ENCODE measurements at regions not wholly inside any gene's neighbourhood (a gene's known extent, or its start where the extent isn't known, plus 50 kb on each side); places are given as distances from the start of the nearest gene placed in this dataset.

- dilution Hi-C loops (cut with MboI; ENCODE audit: extremely low pct_ligation_motif_present, low sequenced_read_pairs), result no loop called here
- H2AFZ ChIP-seq (ENCODE audit: low read depth, low read length), result no peak overlapping the region
- H3K9me1 ChIP-seq (replicated peaks; ENCODE audit: control insufficient read depth, extremely low read depth, insufficient read depth, low read length), result no peaks in the 10 kb centered on the region
- ChIA-PET CTCF (no interaction called here), POLR2A (no interaction called here)
- no peak for DNase-seq (ENCODE audit: low read depth, low spot score)
- intact Hi-C loops (cut with micrococcal nuclease), result no loop called here
- no peaks in the 10 kb centered on the region for H3K27me3 ChIP-seq (ENCODE audit: control insufficient read depth in 2 of 2, insufficient read depth in 2 of 2, low read length in 2 of 2)
- no peaks in the 10 kb centered on the region for H3K4me1 ChIP-seq (ENCODE audit: control insufficient read depth, extremely low read depth, insufficient read depth, low read length)
- BruUV-seq (replicated peaks), result no TSS peak
- H3K9ac ChIP-seq (replicated peaks; ENCODE audit: extremely low read depth, insufficient read depth, low read length), result no peak overlapping the region
- H4K20me1 ChIP-seq (replicated peaks; ENCODE audit: control insufficient read depth, extremely low read depth, insufficient read depth, low read length), result no peaks in the 10 kb centered on the region
- H3K4me3 ChIP-seq (replicated peaks in 1 of 3; ENCODE audit: insufficient read depth in 1 of 3, low read depth in 1 of 3, low read length in 3 of 3), result no peak overlapping the region
- FAIRE-seq, result no peak
- H3K27ac ChIP-seq (ENCODE audit: insufficient read depth, low read depth, low read length), result no peak overlapping the region
- H3K36me3 ChIP-seq (ENCODE audit: control insufficient read depth in 2 of 2, extremely low read depth in 1 of 2, insufficient read depth in 2 of 2, low read length in 2 of 2), result no peaks in the 10 kb centered on the region
- H3K79me2 ChIP-seq (ENCODE audit: control insufficient read depth, insufficient read depth, low read length), result no peaks in the 10 kb centered on the region
- TF ChIP-seq MYC (IDR thresholded peaks at IDR 0.05; ENCODE audit: low read depth, low read length) (no peak), EZH2 (IDR thresholded peaks at IDR 0.05; ENCODE audit: borderline replicate concordance, low read depth, low read length, severe bottlenecking) (no peak), FOS (IDR thresholded peaks at IDR 0.05; ENCODE audit: borderline replicate concordance, insufficient read depth, low read length) (no peak), JUN (IDR thresholded peaks at IDR 0.05; ENCODE audit: borderline replicate concordance, insufficient read depth, insufficient read length, low read depth) (no peak), POLR2AphosphoS5 (IDR thresholded peaks at IDR 0.05; ENCODE audit: insufficient read depth, low read depth, low read length) (no peak), POLR2A (IDR thresholded peaks at IDR 0.05; ENCODE audit: low read depth, low read length) (no peak), GATA2 (IDR thresholded peaks at IDR 0.05; ENCODE audit: insufficient read depth, insufficient read length, low read depth, low read length) (no peak), MAX (IDR thresholded peaks at IDR 0.05; ENCODE audit: insufficient read depth, insufficient read length) (no peak)
- TF ChIP-seq, protein P1, sequence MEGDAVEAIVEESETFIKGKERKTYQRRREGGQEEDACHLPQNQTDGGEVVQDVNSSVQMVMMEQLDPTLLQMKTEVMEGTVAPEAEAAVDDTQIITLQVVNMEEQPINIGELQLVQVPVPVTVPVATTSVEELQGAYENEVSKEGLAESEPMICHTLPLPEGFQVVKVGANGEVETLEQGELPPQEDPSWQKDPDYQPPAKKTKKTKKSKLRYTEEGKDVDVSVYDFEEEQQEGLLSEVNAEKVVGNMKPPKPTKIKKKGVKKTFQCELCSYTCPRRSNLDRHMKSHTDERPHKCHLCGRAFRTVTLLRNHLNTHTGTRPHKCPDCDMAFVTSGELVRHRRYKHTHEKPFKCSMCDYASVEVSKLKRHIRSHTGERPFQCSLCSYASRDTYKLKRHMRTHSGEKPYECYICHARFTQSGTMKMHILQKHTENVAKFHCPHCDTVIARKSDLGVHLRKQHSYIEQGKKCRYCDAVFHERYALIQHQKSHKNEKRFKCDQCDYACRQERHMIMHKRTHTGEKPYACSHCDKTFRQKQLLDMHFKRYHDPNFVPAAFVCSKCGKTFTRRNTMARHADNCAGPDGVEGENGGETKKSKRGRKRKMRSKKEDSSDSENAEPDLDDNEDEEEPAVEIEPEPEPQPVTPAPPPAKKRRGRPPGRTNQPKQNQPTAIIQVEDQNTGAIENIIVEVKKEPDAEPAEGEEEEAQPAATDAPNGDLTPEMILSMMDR (IDR thresholded peaks at IDR 0.05; ENCODE audit: extremely low read depth in 1 of 2, insufficient read depth in 1 of 2, low read depth in 1 of 2, low read length in 2 of 2), result no peak
- peaks cover 7% of the 10 kb centered on the region for H3K9me3 ChIP-seq (replicated peaks; ENCODE audit: control insufficient read depth, insufficient read depth, low read length)
- H3K4me2 ChIP-seq (ENCODE audit: insufficient read depth, low read length), result no peak overlapping the region
Observed at GRCh38 chr13:112177450-112178288, 110.7 kb downstream of the SOX1 start.
